ENCODE measurements at regions not wholly inside any gene's neighbourhood (a gene's known extent, or its start where the extent isn't known, plus 50 kb on each side); places are given as distances from the start of the nearest gene placed in this dataset.

DNA sequence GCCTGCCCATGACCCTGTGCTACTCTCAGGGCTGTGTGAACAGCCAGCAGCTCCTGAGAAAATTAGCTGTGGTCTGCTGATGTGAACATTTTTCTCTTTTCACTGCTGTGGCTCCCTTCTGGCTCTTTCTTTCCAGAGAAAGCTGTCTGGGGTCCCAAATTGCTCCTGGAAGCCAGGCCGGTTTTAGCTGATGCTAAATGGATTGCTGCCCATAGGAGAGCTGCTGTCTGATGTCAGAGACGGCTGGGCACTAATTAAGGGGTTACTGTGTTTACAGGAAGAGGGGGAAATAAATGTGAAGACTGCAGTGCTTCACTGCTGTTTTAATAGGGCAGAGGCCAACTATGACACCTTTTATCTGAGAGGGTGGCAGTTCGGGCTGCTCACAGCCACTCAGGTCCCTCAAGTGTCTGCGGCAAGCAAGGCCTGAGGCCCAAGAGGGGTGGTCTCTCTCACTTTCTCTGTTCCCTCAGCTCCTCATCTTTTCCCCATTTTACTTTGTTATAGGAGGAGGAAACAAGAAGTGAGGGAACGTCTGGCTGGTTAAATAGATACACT is 106.0 kb upstream of the GNG12 start:
- no peak for DNase-seq
- Histone ChIP-seq H3K4me1 (peaks cover 0 to 10% (median 0%) of the 10 kb centered on the region in 6 donors), H3K27me3 (replicated peaks in 1 of 7) (no peaks in the 10 kb centered on the region), H3K36me3 (no peaks in the 10 kb centered on the region), H3K27ac (no peak overlapping the region), H3K9me3 (no peaks in the 10 kb centered on the region), H3K4me3 (no peak overlapping the region)
- intact Hi-C loops (cut with DNase I; ENCODE audit: low total_unique reads) = no loop called here
- TF ChIP-seq POLR2A (IDR thresholded peaks at IDR 0.05) (no peak), POLR2AphosphoS5 (IDR thresholded peaks at IDR 0.05) (no peak)
- TF ChIP-seq, protein P1, sequence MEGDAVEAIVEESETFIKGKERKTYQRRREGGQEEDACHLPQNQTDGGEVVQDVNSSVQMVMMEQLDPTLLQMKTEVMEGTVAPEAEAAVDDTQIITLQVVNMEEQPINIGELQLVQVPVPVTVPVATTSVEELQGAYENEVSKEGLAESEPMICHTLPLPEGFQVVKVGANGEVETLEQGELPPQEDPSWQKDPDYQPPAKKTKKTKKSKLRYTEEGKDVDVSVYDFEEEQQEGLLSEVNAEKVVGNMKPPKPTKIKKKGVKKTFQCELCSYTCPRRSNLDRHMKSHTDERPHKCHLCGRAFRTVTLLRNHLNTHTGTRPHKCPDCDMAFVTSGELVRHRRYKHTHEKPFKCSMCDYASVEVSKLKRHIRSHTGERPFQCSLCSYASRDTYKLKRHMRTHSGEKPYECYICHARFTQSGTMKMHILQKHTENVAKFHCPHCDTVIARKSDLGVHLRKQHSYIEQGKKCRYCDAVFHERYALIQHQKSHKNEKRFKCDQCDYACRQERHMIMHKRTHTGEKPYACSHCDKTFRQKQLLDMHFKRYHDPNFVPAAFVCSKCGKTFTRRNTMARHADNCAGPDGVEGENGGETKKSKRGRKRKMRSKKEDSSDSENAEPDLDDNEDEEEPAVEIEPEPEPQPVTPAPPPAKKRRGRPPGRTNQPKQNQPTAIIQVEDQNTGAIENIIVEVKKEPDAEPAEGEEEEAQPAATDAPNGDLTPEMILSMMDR (IDR thresholded peaks at IDR 0.05 in 8 of 11, conservative IDR thresholded peaks at IDR 0.05 in 3 of 11) = no peak
- 62 to 80% (median 75%) methylated on average over 5 of the region's 5 CpGs for WGBS, 5 donors

DNA sequence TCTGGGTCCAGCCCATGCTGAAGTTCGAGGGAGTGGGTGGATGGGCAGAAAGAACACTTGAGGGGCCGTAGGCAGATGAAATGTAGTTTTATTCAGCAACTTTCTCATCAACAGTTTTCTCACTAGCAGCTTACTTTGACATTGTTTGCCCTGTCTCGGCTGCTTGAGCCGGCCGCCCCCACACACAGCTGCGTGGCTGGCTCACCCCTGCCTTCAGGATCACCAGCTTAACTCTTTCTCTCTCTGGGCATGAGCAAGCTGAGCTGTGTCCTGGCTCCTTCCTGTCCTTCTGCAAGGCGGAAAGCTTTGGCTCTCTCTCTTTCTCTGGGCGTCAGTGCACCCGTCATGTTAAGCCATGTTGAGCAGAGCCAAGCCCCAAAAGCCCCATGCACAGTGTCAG is 104.4 kb upstream of the GNG12 start:
- no peak for TF ChIP-seq POLR2AphosphoS5 (IDR thresholded peaks at IDR 0.05)
- no peak for TF ChIP-seq POLR2A (IDR thresholded peaks at IDR 0.05)
- TF ChIP-seq, protein P1 (IDR thresholded peaks at IDR 0.05 in 8 of 11, conservative IDR thresholded peaks at IDR 0.05 in 3 of 11) = no peak
- intact Hi-C loops (cut with DNase I; ENCODE audit: low total_unique reads) = no loop called here
- no peaks in the 10 kb centered on the region for H3K36me3 ChIP-seq
- no peaks in the 10 kb centered on the region for H3K9me3 ChIP-seq
- H3K4me3 ChIP-seq = no peak overlapping the region
- WGBS, 5 donors = 56 to 86% (median 74%) methylated on average over 9 of the region's 9 CpGs
- H3K27ac ChIP-seq = no peak overlapping the region
- no peaks in the 10 kb centered on the region for H3K27me3 ChIP-seq (replicated peaks in 1 of 7)
- no peak for DNase-seq
- H3K4me1 ChIP-seq = peaks cover 0 to 10% (median 0%) of the 10 kb centered on the region in 6 donors

DNA sequence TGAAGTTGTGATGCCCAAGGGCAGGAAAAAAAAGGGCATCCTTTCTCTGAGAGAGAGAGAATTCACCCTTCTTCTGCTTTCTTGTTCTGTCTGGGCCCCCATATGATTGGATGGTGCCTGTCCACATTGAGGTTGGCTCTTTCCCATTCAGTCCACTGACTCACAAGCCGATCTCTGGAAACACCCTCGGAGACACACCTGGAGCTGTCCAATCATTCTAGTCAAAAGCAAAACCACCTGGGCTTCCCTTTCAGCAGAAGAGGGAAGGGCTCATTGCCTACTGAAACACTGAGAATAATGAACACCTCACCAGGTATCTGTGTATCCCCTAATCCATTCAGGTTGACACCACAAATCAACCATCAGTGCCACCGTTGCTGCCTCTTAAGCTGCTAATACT is 103.7 kb upstream of the GNG12 start:
- H3K27me3 ChIP-seq (replicated peaks in 1 of 7) = no peaks in the 10 kb centered on the region
- 80 to 91% (median 86%) methylated on average over 3 of the region's 3 CpGs for WGBS, 5 donors
- TF ChIP-seq, protein P1 (IDR thresholded peaks at IDR 0.05 in 8 of 11, conservative IDR thresholded peaks at IDR 0.05 in 3 of 11) = no peak
- TF ChIP-seq POLR2A (IDR thresholded peaks at IDR 0.05) = no peak
- no peak for TF ChIP-seq POLR2AphosphoS5 (IDR thresholded peaks at IDR 0.05)
- no peak for DNase-seq
- H3K36me3 ChIP-seq = no peaks in the 10 kb centered on the region
- H3K4me3 ChIP-seq = no peak overlapping the region
- intact Hi-C loops (cut with DNase I; ENCODE audit: low total_unique reads) = no loop called here
- peaks cover 0 to 10% (median 0%) of the 10 kb centered on the region in 6 donors for H3K4me1 ChIP-seq
- H3K9me3 ChIP-seq = no peaks in the 10 kb centered on the region
- H3K27ac ChIP-seq = no peak overlapping the region

DNA sequence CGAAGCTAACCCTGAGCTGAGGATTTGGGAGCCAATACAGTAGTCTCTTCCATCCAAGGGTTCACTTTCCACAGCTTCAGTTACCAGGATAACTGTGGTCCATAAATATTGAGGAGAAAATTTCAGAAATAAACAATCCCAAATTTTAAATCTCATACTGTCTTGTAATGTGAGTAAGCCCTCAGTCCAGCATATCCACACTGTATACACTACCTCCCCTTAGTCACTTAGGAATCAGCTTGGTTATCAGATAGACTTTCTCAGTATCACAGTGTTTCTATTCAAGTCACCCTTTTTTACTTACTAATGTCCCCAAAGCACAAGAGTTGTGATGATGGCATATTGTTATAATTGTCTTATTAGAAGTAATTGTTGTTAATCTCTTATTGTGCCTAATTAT is 102.3 kb upstream of the GNG12 start:
- no peaks in the 10 kb centered on the region for H3K9me3 ChIP-seq
- no peaks in the 10 kb centered on the region for H3K27me3 ChIP-seq (replicated peaks in 1 of 7)
- H3K36me3 ChIP-seq = no peaks in the 10 kb centered on the region
- no peak for DNase-seq
- no peak overlapping the region for H3K4me3 ChIP-seq
- 79 to 92% (median 82%) methylated on average over 1 of the region's 1 CpG for WGBS, 5 donors
- intact Hi-C loops (cut with DNase I; ENCODE audit: low total_unique reads) = no loop called here
- peaks cover 0 to 9% (median 0%) of the 10 kb centered on the region in 6 donors for H3K4me1 ChIP-seq
- no peak overlapping the region for H3K27ac ChIP-seq
- TF ChIP-seq POLR2A (IDR thresholded peaks at IDR 0.05) = no peak

DNA sequence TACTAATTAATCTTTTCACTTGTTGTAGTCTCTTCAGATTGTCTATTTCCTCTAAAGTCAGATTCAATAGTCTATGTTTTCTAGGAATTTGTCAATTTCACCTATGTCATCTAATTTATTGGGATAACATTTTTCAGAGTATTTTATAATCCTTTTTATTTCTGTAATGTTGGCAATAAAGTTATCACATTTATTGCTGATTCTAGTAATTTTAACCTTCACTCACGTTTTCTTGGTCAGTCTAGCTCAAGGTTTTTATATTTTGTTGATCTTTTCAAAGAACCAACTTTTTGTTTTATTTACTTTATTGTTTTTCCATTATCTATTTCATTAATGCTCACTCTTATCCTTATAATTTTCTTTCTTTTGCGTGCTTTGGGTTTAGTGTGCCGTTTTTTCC is 97.9 kb upstream of the GNG12 start:
- H3K9me3 ChIP-seq = no peaks in the 10 kb centered on the region
- no peaks in the 10 kb centered on the region for H3K27me3 ChIP-seq (replicated peaks in 1 of 7)
- 76 to 86% (median 82%) methylated on average over 3 of the region's 3 CpGs for WGBS, 5 donors
- DNase-seq = no peak
- H3K4me1 ChIP-seq = no peaks in the 10 kb centered on the region
- TF ChIP-seq POLR2AphosphoS5 (IDR thresholded peaks at IDR 0.05) = no peak
- TF ChIP-seq POLR2A (IDR thresholded peaks at IDR 0.05) = no peak
- TF ChIP-seq, protein P1 (IDR thresholded peaks at IDR 0.05 in 8 of 11, conservative IDR thresholded peaks at IDR 0.05 in 3 of 11) = no peak
- no peaks in the 10 kb centered on the region for H3K36me3 ChIP-seq
- intact Hi-C loops (cut with DNase I; ENCODE audit: low total_unique reads) = no loop called here
- no peak overlapping the region for H3K4me3 ChIP-seq
- H3K27ac ChIP-seq = no peak overlapping the region
